ENCODE measurements at regions not wholly inside any gene's neighbourhood (a gene's known extent, or its start where the extent isn't known, plus 50 kb on each side); places are given as distances from the start of the nearest gene placed in this dataset.
"Not testable (repeated sequence)": the region's sequence is repeated elsewhere in the genome, so short reads cannot be mapped to it uniquely, and the experiment has no call there.

GRCh38 chr13:109311431-109311976, 474.9 kb downstream of the IRS2 start:
- DNase-seq = not testable (repeated sequence)

DNA sequence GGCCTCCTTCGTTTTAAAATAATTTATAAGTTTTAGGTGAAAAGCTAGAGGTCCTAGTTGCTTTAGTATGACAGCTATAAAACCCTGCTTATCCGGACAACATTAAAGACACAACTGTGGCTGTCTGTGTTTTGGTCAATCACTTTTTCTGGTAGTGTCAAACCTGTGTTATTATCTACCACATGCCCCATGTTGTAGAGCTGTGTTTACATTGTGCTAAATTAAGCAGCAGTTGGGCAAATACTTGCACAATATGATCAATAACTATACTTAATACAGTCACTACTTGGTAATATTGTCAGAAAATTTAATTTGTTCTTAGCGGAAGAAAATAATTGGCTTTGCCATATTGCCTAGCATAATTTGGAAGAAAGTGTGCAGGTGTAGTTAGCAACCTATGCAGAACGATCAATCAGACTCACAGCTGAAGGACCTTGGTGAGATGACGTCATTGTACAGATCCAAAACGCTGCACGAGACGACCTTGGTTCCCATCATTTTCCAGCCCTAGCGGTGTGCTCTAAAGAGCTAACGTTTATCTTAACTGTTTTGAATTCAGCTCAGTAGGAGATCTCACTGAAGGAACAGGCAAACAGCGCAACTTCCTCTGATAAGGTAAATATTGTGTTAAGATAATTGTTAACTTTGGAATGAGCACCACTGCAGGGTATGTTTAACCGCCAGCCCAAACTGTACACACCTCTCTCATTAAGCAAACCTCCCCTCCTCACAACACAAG, 476.6 kb downstream of the IRS2 start:
- DNase-seq = no peak

- DNase-seq = no peak
These were observed 479.4 kb downstream of the IRS2 start for GRCh38 chr13:109307027-109307426.

DNA sequence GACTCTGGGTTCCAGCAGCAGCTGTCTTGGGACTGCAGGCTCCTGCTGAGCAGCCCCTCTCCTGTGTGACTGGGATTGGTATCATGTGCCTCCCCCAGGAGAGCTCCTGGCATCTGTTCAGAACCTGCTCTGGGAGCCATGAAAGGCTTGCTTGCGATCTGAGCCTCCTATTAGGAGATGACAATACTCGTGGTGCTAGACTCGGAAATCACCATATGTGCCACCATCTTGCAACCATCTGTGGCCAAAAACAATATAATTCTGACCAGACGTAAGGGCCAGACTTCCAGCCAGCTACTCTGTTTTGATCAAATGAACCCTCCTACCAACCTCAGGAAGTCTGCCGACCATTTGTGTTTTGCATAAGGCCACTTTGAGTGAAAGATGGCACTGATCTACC, 484.7 kb downstream of the IRS2 start:
- no peak for DNase-seq

- DNase-seq = no peak
These were observed 485.1 kb downstream of the IRS2 start for GRCh38 chr13:109301276-109301675.

DNA sequence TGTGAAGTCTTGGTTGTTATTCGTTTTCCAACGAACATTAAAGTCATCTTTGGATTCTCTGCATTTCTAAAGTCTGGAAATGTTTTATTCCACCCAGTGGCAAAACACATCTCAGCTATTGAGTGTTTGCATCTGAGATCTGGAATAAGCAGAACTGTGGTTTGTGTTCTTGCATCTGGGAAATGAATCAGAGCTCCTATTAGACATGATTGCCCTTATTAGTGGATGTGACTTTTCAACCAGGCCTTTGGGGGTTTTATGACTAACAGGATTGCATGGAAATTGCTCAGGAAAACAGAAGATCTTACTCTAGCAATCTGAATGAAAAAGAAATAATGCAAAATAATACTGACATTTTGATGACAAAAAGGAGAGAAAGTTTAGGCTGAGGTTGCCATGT, 488.8 kb downstream of the IRS2 start:
- DNase-seq = no peak

- DNase-seq = no peak
These were observed 493.2 kb downstream of the IRS2 start for GRCh38 chr13:109293166-109293565.

- DNase-seq = no peak
These were observed 498.2 kb downstream of the IRS2 start for GRCh38 chr13:109288151-109288709.

- DNase-seq = no peak
These were observed 498.8 kb downstream of the IRS2 start for GRCh38 chr13:109287553-109287952.

- no peak for DNase-seq
These were observed 500.8 kb downstream of the IRS2 start for GRCh38 chr13:109285586-109285985.

DNA sequence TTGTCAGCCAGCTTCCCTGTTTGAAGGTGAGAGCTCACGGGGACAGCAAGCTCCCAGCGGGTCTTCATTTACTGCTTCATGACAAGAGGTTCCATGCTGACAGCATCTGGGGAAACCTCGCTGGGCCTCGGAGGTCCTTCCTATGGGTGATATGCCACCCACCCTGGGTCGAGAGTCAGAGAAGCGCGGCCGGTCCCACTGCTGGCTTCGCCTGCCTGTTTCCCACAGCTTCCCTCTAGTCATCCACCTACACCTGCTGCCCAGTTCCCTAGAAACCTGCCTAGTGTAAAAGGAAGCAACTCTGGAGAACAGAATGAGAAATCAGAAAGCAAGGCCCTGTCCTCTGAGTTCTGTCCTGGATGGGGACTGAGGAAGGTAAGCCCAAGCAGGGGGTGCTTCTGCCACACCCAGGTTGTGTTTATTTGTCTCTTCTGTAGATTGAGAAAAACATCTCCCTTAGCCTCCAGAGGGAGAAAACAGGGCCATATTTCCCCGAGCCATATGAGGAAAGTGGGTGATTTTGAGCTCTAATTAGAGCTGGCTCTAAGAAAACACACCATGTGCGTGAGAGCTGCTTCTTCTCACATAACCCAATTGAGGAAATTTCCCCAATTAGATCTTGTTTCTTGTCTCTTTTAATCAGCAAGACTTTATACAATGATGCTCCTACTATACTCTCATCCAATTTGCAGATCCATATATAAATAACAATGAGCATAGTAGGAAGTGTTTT, 504.3 kb downstream of the IRS2 start:
- DNase-seq = no peak

DNA sequence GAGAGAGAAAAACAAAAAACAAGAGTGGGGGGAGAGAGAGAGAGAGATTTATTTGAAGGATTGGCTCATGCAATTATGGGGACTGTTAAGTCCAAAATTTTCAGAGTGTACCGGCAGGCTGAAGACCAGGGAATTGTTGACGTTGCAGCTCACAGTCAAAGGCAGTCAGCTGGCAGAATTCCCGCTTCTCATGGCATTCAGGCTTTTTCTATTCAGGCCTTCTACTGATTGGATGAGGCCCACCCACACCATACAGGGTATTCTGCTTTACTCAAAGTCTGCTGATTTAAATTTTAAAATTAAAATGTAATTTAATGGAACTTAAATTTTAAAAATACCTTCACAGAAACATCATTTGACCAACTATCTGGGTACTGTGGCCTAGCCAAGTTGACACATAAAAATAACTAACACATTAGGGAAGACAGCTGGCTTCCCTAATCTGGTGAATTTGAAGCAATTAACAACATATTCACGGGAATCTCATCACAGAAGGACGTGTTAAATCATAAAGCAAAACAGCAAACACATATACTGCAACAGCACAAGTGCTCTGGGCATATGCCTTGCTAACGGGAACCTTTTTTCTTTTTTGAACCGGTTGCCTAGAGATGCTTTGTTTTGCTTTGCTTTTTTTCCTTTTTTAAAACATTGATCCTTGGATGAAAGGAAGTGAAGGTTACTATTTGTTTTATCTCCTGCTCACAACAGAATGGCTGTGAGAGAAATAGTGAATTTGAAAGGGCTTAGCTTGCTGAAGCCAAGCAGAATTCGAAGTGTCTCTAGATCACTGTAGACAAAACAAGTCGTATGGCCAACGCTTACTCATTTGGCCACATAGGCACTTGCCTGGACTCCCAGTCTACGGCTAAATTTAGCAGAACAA, 505.1 kb downstream of the IRS2 start:
- no peak for DNase-seq

GRCh38 chr13:109276261-109276660, 510.1 kb downstream of the IRS2 start:
- DNase-seq = no peak

DNA sequence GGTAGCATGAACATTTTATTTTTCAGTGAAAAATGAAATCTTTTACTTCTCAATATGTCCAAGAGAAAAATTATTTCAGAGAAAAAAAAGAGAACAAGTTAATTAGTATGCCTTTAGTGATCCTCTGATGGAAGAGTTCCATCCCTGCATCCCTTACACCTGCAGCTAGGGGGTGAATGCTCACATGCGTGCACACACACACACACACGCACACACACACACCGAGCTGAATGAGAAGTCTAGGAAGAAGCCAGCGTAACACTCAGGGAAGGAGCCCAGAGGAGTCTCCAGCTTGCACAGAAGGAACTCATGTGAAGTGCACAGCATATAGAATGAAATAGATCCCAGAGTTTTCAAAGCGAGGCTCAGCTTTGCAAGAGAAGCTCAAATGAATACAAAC, 510.5 kb downstream of the IRS2 start:
- DNase-seq = no peak

DNA sequence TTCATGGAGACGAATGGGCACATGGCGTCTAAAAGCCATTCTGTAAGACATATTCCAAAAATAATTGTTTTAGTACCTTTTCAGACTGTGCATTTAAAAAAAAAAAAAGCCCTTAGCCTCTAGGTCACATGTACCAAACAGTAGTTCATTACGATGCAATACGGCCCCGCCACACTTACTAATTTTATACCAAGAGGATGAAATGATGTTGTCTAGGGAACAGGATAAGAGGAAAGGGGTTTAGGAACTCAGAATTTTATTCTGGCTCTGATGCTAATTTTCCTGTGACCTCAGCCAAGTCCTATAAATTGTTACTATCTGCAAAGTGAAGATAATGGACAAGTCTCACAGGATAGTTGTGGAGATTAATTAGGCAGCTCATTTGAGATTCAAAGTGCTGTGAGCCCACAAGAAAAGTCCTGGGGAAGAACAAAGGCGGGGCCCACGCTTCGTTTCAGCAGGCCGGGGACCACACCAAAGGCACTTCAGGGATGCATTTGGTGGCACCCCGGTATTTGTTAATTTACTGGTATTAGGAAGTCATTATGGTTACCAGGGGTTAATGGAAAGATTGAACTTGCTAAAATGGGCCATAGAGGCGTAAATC, 511.1 kb downstream of the IRS2 start:
- DNase-seq = no peak

DNA sequence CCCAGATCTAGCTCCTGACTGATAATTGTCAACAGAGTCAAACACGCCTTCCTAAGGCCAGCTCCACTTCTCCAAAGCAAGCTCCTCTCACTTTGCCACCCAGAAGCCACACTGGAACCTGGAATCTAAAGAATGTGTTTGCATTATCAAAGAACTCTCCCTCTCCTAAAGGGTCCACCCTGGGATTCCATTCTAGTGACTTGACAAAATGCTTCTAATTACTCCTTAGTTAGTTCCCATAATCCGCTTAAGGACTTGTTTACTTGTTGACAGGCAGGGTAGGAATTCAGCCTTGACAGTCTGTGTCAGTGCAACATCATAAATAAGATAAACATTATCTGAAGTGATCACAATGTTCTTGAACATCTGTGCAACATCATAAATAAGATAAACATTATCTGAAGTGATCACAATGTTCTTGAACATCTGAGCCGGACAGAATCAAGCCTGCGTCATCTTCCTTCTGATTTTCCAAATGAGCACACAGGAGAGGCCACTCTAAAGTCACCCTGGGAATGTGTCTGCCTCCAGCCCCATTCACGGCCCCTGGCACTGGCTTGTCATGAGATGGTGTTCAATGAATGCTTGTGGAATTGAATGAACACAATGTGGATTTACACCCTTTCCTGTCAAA, 512.1 kb downstream of the IRS2 start:
- no peak for DNase-seq

DNA sequence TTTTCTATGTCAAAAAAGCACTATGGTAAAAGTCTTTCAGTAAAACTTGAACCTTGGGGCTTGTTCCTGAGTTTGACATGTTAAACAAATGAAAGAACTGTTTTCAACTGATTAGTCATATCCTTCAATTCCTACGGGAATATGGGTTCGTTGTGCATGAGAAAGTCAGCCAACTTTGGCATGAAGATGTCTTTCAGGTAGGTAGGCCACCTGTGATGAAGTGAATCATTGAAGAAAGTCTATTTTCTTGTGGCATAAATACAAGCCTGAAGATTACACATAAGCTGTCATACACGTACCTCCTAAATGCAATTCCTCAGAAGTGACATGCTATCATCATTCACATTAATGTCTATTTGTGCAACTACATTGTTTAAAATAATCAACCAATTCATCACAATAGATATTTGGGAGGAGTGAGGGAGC, 513.0 kb downstream of the IRS2 start:
- DNase-seq = no peak

DNA sequence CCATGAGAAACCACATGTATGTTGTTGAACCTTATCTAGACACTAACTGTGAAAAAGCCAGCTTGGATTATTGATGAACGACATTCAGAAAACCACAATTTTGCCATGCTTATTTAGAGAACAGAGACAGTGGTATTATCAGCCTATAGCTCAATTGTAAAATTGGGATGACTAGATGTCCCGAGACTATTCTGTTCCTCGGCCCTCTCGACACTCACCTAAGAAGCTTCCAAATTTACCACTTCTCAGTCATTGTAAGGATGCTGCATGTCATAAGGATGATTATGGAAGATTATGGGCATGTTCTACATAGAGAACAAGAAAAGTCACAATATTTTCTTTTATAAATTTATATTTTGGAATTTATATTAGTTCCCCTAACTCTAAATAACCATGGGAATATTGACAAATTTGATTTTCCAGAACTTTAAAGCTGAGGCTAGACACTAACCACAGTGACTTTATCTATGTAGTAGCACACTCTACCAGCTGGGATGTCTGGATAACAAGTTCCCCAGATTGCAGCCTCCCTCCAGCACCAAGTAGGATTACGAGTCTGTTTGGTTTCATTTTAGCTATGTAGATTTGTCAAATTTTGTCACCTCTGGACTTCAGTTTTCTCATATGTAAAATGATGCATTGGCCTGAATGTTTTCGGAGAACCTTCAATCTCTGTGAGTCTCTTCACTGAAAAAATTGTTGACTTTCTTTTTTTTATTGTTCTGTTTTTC, 513.6 kb downstream of the IRS2 start:
- DNase-seq = no peak

- no peak for DNase-seq
These were observed 514.5 kb downstream of the IRS2 start for GRCh38 chr13:109271555-109272541.

GRCh38 chr13:109271061-109271460, 515.3 kb downstream of the IRS2 start:
- DNase-seq = no peak
